ENCODE measurements at regions not wholly inside any gene's neighbourhood (a gene's known extent, or its start where the extent isn't known, plus 50 kb on each side); places are given as distances from the start of the nearest gene placed in this dataset.

GRCh38 chr13:28545583-28546333 lies 50.8 kb upstream of the FLT1 start:
- Histone ChIP-seq H3K27ac (no peak overlapping the region), H3K9me3 (peaks cover 0 to 7% (median 5%) of the 10 kb centered on the region in 4 donors), H3K27me3 (no peaks in the 10 kb centered on the region), H3K36me3 (no peaks in the 10 kb centered on the region), H3K4me3 (no peak overlapping the region), H3K4me1 (no peaks in the 10 kb centered on the region)
- intact Hi-C loops (cut with DNase I), result no loop called here
- 21 to 60% methylated on average over 5 of the region's 5 CpGs for WGBS, 2 donors
- no peak for DNase-seq
- TF ChIP-seq EP300 (IDR thresholded peaks at IDR 0.05), result no peak
- no peak for TF ChIP-seq POLR2A (IDR thresholded peaks at IDR 0.05)
- TF ChIP-seq POLR2AphosphoS5 (IDR thresholded peaks at IDR 0.05), result no peak
- no peak for TF ChIP-seq CTCF (IDR thresholded peaks at IDR 0.05)
